Stimulated activated CD4-positive, alpha-beta T cell treated with anti-CD3 and anti-CD28 coated beads, Interleukin-2, amount 100 ng/mL, for 48 hours (primary cell): ENCODE measurements at regions not wholly inside any gene's neighbourhood (a gene's known extent, or its start where the extent isn't known, plus 50 kb on each side); places are given as distances from the start of the nearest gene placed in this dataset.
"Not testable (repeated sequence)": the region's sequence is repeated elsewhere in the genome, so short reads cannot be mapped to it uniquely, and the experiment has no call there.

Experiments
- DNase-seq, 2 donors: peaks; one replicate each; pipeline ENCODE4 v3.0.0-alpha.2; 2020

GRCh38 chr11:41714101-41714500 is 254.6 kb upstream of the LRRC4C start:
- no peak for DNase-seq

GRCh38 chr11:41716862-41717261 is 257.4 kb upstream of the LRRC4C start:
- DNase-seq, result no peak

- no peak for DNase-seq
Measured at GRCh38 chr11:41720761-41721160, 261.3 kb upstream of the LRRC4C start.

GRCh38 chr11:41728161-41728560 is 268.7 kb upstream of the LRRC4C start:
- DNase-seq, result not testable (repeated sequence)

- DNase-seq, result no peak
Measured at GRCh38 chr11:41775296-41775695, 315.8 kb upstream of the LRRC4C start.

GRCh38 chr11:41779401-41779960 is 320.0 kb upstream of the LRRC4C start:
- DNase-seq, result no peak

GRCh38 chr11:41781441-41781840 is 322.0 kb upstream of the LRRC4C start:
- DNase-seq, result no peak

GRCh38 chr11:41784513-41785335 is 325.3 kb upstream of the LRRC4C start:
- DNase-seq, result no peak

- DNase-seq, result no peak
Measured at GRCh38 chr11:41786087-41786486, 326.6 kb upstream of the LRRC4C start.

GRCh38 chr11:41788177-41788576 is 328.7 kb upstream of the LRRC4C start:
- DNase-seq, result no peak

- no peak for DNase-seq
Measured at GRCh38 chr11:41789376-41789775, 329.9 kb upstream of the LRRC4C start.

GRCh38 chr11:41795004-41795403 is 335.6 kb upstream of the LRRC4C start:
- no peak for DNase-seq

- no peak for DNase-seq
Measured at GRCh38 chr11:41799754-41800153, 340.3 kb upstream of the LRRC4C start.

GRCh38 chr11:41803895-41804294 is 344.4 kb upstream of the LRRC4C start:
- DNase-seq, result no peak

- no peak for DNase-seq
Measured at GRCh38 chr11:41816396-41816795, 356.9 kb upstream of the LRRC4C start.

GRCh38 chr11:41824287-41824686 is 364.8 kb upstream of the LRRC4C start:
- DNase-seq, result not testable (repeated sequence)

GRCh38 chr11:41826085-41826484 is 366.6 kb upstream of the LRRC4C start:
- DNase-seq, result no peak

- DNase-seq, result no peak
Measured at GRCh38 chr11:41836431-41836830, 377.0 kb upstream of the LRRC4C start.

- DNase-seq, result no peak
Measured at GRCh38 chr11:41842673-41843072, 383.2 kb upstream of the LRRC4C start.

- DNase-seq, result no peak
Measured at GRCh38 chr11:41845066-41845465, 385.6 kb upstream of the LRRC4C start.

- DNase-seq, result no peak
Measured at GRCh38 chr11:41848349-41848748, 388.9 kb upstream of the LRRC4C start.

GRCh38 chr11:41849250-41849649 is 389.8 kb upstream of the LRRC4C start:
- no peak for DNase-seq

- no peak for DNase-seq
Measured at GRCh38 chr11:41851743-41852142, 392.3 kb upstream of the LRRC4C start.

GRCh38 chr11:41861838-41862237 is 402.4 kb upstream of the LRRC4C start:
- no peak for DNase-seq

- no peak for DNase-seq
Measured at GRCh38 chr11:41866525-41866924, 407.1 kb upstream of the LRRC4C start.
